K562 (cell line): ENCODE measurements at regions not wholly inside any gene's neighbourhood (a gene's known extent, or its start where the extent isn't known, plus 50 kb on each side); places are given as distances from the start of the nearest gene placed in this dataset.

ENCODE experiments used
- ATAC-seq: fragments of 200-7000 bp; cut with Tn5 transposase; 3 replicates; pipeline ENCODE4 v1.9.1; 2020; ENCODE audit warnings: moderate library complexity
- BruUV-seq: library from RNA; stranded (reverse); fragments of 400-500 nt; replicated peaks from 2 replicates; lab custom pipeline; 2021; lab: Mats Ljungman, UMichigan
- CTCF ChIA-PET: fragments of 300-600 bp; formaldehyde crosslinking; extraction: SDS; loops from one replicate; lab custom pipeline; 2021; ENCODE audit warnings: low intra/inter-chr PET ratio; lab: Yijun Ruan, JAX
- POLR2A ChIA-PET: fragments of 300-600, 350-650 bp; sonication (Branson Sonifier 250); formaldehyde crosslinking; extraction: SDS; loops from one replicate; lab custom pipeline; 2021; ENCODE audit warnings: antibody characterized with exemption, inconsistent platforms; lab: Yijun Ruan, JAX
- DNase-seq, 4 experiments: peaks; one replicate each; pipeline versions ENCODE4 v3.0.0 to v3.0.0-alpha.2; 2011 to 2018; ENCODE audit warnings: low spot score in 3 of 4, mixed read lengths in 3 of 4; ENCODE audit errors: extremely low read depth in 1 of 4
- FAIRE-seq: peaks from 2 replicates; lab custom pipeline; 2011; peaks lifted over from hg19 to GRCh38; lab: Jason Lieb, UNC
- H2AFZ ChIP-seq: 2 replicates; pipeline ENCODE4 v1.6.0; 2011; ENCODE audit warnings: low read depth, low read length, control low read depth, inconsistent platforms
- H3K27ac ChIP-seq: fragments of 200-600 bp; 3 replicates; pipeline ENCODE4 v1.8.0; 2011; ENCODE audit warnings: low read depth, mild to moderate bottlenecking, control low read depth, inconsistent platforms, low read length, moderate library complexity, mixed read lengths; ENCODE audit errors: extremely low read depth
- H3K27me3 ChIP-seq, 2 experiments: fragments of 300-600 bp in 1 of 2; 2 replicates in 1 of 2; 3 replicates in 1 of 2; pipeline versions ENCODE4 v1.6.0 to v1.8.0; 2011; ENCODE audit warnings: inconsistent platforms in 2 of 2, low read length in 2 of 2, mild to moderate bottlenecking in 1 of 2, mixed read lengths in 1 of 2, moderate library complexity in 1 of 2; ENCODE audit not compliant: control insufficient read depth in 2 of 2, insufficient read depth in 2 of 2
- H3K36me3 ChIP-seq: fragments of 300-600 bp; 3 replicates; pipeline ENCODE4 v1.8.0; 2011; ENCODE audit warnings: mild to moderate bottlenecking, low read length, inconsistent platforms; ENCODE audit not compliant: control insufficient read depth, insufficient read depth
- H3K4me1 ChIP-seq, 2 experiments: fragments of 200-600 bp in 1 of 2; replicated peaks in 1 of 2; 2 replicates in 1 of 2; 3 replicates in 1 of 2; pipeline versions ENCODE4 v1.5.1 to v1.8.0; 2011; ENCODE audit warnings: inconsistent platforms in 2 of 2, low read length in 2 of 2, mild to moderate bottlenecking in 1 of 2, mixed read lengths in 1 of 2, moderate library complexity in 1 of 2; ENCODE audit not compliant: control insufficient read depth in 2 of 2, insufficient read depth in 2 of 2
- H3K4me2 ChIP-seq: 2 replicates; pipeline ENCODE4 v1.6.1; 2011; ENCODE audit warnings: low read length, control low read depth, inconsistent platforms, mixed read lengths; ENCODE audit not compliant: insufficient read depth
- H3K4me3 ChIP-seq: fragments of 200-600 bp; sonication (generic), shearing (Covaris generic); 2 replicates; pipeline ENCODE4 v1.5.1; 2016; ENCODE audit warnings: control low read depth, inconsistent platforms
- H3K79me2 ChIP-seq: fragments of 200-600 bp; 3 replicates; pipeline ENCODE4 v1.8.0; 2011; ENCODE audit warnings: low read length, inconsistent platforms; ENCODE audit not compliant: control insufficient read depth, insufficient read depth
- H3K9ac ChIP-seq, 2 experiments: 2 replicates each; pipeline versions ENCODE4 v1.6.0 to v1.6.1; 2011; ENCODE audit warnings: low read depth in 2 of 2, low read length in 2 of 2, control low read depth in 1 of 2, inconsistent platforms in 1 of 2, mild to moderate bottlenecking in 1 of 2, mixed read lengths in 1 of 2; ENCODE audit not compliant: insufficient read depth in 1 of 2
- H3K9me1 ChIP-seq: one replicate; pipeline ENCODE4 v1.6.0; 2011; ENCODE audit warnings: inconsistent platforms, mild to moderate bottlenecking, low read length, moderate library complexity; ENCODE audit not compliant: control insufficient read depth, insufficient read depth
- H3K9me3 ChIP-seq: replicated peaks from 2 replicates; pipeline ENCODE4 v1.5.1; 2011; ENCODE audit warnings: low read depth, low read length, inconsistent platforms; ENCODE audit not compliant: control insufficient read depth, insufficient read depth
- H4K20me1 ChIP-seq: replicated peaks from 2 replicates; pipeline ENCODE4 v1.6.1; 2011; ENCODE audit warnings: low read length, inconsistent platforms, mixed read lengths; ENCODE audit not compliant: control insufficient read depth, insufficient read depth
- CBX1 ChIP-seq: sonication (generic); IDR thresholded peaks from 2 replicates; pipeline ENCODE4 v1.6.1; 2016; ENCODE audit warnings: antibody characterized with exemption, low read depth, mild to moderate bottlenecking
- CREM ChIP-seq: IDR thresholded peaks from 2 replicates; pipeline ENCODE4 v1.6.1; 2014; ENCODE audit warnings: antibody characterized with exemption, low read depth
- DIDO1 ChIP-seq: fragments of 450-650 bp; IDR thresholded peaks from 2 replicates; pipeline ENCODE4 v1.6.1; 2016; ENCODE audit warnings: low read depth, missing biosample characterization, missing genetic modification characterization
- JUNB ChIP-seq: fragments of 450-650 bp; formaldehyde crosslinking; conservative IDR thresholded peaks from 2 replicates; pipeline ENCODE4 v1.4.0; 2020; ENCODE audit warnings: mild to moderate bottlenecking
- KAT7 ChIP-seq: sonication (generic); formaldehyde crosslinking; IDR thresholded peaks from 2 replicates; pipeline ENCODE4 v1.8.0; 2022; ENCODE audit warnings: missing genetic modification reagents, mild to moderate bottlenecking, borderline replicate concordance
- NFATC3 ChIP-seq: fragments of 450-650 bp; IDR thresholded peaks from 2 replicates; pipeline ENCODE4 v1.6.1; 2017; ENCODE audit warnings: mild to moderate bottlenecking
- PHB ChIP-seq: fragments of 250-450 bp; sonication (Bioruptor Pico); IDR thresholded peaks from 2 replicates; pipeline ENCODE4 v1.5.0; 2021
- POLR3A ChIP-seq: IDR thresholded peaks from 2 replicates; pipeline ENCODE4 v1.6.1; 2011; ENCODE audit warnings: borderline replicate concordance, mild to moderate bottlenecking, moderate library complexity; ENCODE audit not compliant: insufficient read length, insufficient read depth; ENCODE audit errors: extremely low read depth
- RBM39 ChIP-seq: fragments of 200-400 bp; formaldehyde crosslinking; optimal IDR thresholded peaks from 2 replicates; pipeline ENCODE3; 2018; ENCODE audit warnings: low read depth, low read length
- THRAP3 ChIP-seq: fragments of 450-650 bp; IDR thresholded peaks from 2 replicates; pipeline ENCODE4 v1.6.1; 2016; ENCODE audit warnings: mild to moderate bottlenecking, inconsistent platforms, borderline replicate concordance
- ZNF133 ChIP-seq: fragments of 250-450 bp; sonication (Bioruptor Pico); IDR thresholded peaks from 2 replicates; pipeline ENCODE4 v1.4.0; 2020; ENCODE audit warnings: mild to moderate bottlenecking
- ZNF584 ChIP-seq: fragments of 200-800 bp; sonication (Bioruptor generic); IDR thresholded peaks from 2 replicates; pipeline ENCODE4 v1.6.1; 2016; ENCODE audit warnings: low read depth, mild to moderate bottlenecking, missing genetic modification characterization, missing compliant biosample characterization
- ZNF76 ChIP-seq: fragments of 250-450 bp; sonication (Bioruptor Pico); IDR thresholded peaks from 2 replicates; pipeline ENCODE4 v1.4.0; 2020; ENCODE audit warnings: mild to moderate bottlenecking, moderate library complexity, borderline replicate concordance
- whole genome bisulfite sequencing: fragments of 100-300 bp; shearing (Covaris generic); methylation state at CpG from one replicate; pipeline ENCODE4 v1.1.6; 2016; ENCODE audit warnings: low coverage, mixed read lengths; ENCODE audit not compliant: insufficient coverage; ENCODE audit errors: missing lambda C conversion rate; 5-methylcytosine and 5-hydroxymethylcytosine counted together
- in situ Hi-C: fragments of 300-500 bp; cut with MboI; formaldehyde crosslinking; loops from 4 replicates; pipeline ENCODE4 v1.15.0; 2018; ENCODE audit warnings: inconsistent platforms, mixed read lengths
- intact Hi-C: fragments of 100-400 bp; cut with micrococcal nuclease; formaldehyde crosslinking; loops from 2 replicates; pipeline ENCODE4 v1.14.2; 2022
- TF ChIP-seq, protein P1 (sequence below): fragments of 250-450 bp; sonication (Bioruptor Pico); IDR thresholded peaks from 2 replicates; pipeline ENCODE4 v1.8.0; 2021; ENCODE audit warnings: mild to moderate bottlenecking, moderate library complexity
- TF ChIP-seq, protein P2 (sequence below): fragments of 450-650 bp; IDR thresholded peaks from 2 replicates; pipeline ENCODE4 v1.6.1; 2016; ENCODE audit warnings: borderline replicate concordance
- TF ChIP-seq, protein P3 (sequence below): fragments of 450-650 bp; formaldehyde crosslinking; IDR thresholded peaks from 2 replicates; pipeline ENCODE4 v1.4.0; 2020; ENCODE audit warnings: mild to moderate bottlenecking, mixed read lengths
- TF ChIP-seq, protein P4 (sequence below): sonication (generic); formaldehyde crosslinking; IDR thresholded peaks from 2 replicates; pipeline ENCODE4 v1.8.0; 2022; ENCODE audit warnings: missing genetic modification reagents, mild to moderate bottlenecking, moderate library complexity, borderline replicate concordance

DNA sequence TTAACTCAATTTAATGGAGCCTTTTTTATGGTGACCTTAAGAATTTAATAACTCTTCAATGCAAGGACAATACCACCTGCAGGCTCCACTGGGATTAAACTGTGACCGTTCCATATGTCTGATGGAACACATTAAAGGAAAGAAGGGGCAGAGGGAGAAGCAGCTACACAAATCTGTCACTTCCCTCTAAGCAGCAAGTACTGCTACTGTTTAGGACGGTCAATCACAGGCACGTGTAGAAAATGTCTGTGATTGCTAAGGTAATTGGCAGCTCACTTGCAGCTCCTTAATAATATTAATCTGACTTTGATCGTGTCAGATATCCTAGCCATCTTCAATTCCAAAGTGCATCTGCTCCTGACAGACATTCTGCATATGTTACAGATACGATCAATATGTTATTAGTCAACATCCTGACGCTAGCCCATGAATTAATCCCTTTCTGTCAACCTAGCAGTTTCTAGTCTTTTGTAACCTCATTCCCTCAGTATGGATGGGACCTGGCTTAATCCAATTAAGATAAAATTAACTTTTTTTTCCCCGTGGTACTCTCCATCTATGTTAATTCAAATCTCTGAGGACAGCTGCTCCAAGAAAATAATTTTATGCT is 1012.4 kb downstream of the AMY1C start (continued):
- TF ChIP-seq, protein P1, sequence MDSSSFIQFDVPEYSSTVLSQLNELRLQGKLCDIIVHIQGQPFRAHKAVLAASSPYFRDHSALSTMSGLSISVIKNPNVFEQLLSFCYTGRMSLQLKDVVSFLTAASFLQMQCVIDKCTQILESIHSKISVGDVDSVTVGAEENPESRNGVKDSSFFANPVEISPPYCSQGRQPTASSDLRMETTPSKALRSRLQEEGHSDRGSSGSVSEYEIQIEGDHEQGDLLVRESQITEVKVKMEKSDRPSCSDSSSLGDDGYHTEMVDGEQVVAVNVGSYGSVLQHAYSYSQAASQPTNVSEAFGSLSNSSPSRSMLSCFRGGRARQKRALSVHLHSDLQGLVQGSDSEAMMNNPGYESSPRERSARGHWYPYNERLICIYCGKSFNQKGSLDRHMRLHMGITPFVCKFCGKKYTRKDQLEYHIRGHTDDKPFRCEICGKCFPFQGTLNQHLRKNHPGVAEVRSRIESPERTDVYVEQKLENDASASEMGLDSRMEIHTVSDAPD (CRISPR knock-in tag), result no peak
- TF ChIP-seq KAT7 (CRISPR knock-in tag) (no peak), RBM39 (no peak)
- TF ChIP-seq, all 486 proteins: peak for 0

DNA sequence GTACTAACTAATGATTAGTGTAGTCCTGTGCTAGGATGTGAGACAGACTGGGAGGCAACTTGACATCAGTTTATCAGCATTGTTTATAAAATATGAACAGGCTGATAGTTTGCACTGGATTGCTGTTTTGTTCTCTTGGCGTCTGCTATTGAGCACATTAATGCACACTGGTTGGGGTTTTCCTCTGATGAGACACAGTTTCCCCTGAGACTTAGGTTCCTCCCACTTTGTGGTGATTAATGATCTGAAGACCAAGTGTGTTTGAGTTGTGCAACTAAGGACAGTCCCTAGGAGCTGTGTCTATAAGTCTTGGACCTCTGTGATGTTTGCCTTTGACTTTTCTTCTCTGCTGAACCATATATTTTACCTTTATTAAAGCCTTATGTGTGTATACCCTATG is 1015.4 kb downstream of the AMY1C start:
- Histone ChIP-seq H2AFZ (no peak overlapping the region), H3K9ac (no peak overlapping the region), H3K27me3 (no peaks in the 10 kb centered on the region), H3K4me3 (no peak overlapping the region), H3K9me1 (no peaks in the 10 kb centered on the region), H4K20me1 (no peaks in the 10 kb centered on the region), H3K36me3 (no peaks in the 10 kb centered on the region), H3K4me2 (no peak overlapping the region), H3K27ac (no peak overlapping the region), H3K4me1 (no peaks in the 10 kb centered on the region), H3K79me2 (no peaks in the 10 kb centered on the region), H3K9me3 (no peaks in the 10 kb centered on the region)
- no peak for FAIRE-seq
- in situ Hi-C loops (no loop called here), intact Hi-C loops (no loop called here)
- ChIA-PET CTCF (no interaction called here), POLR2A (no interaction called here)
- WGBS, result 0% methylated on average over 1 of the region's 1 CpG
- no peak for ATAC-seq
- no TSS peak for BruUV-seq
- no peak for DNase-seq
- no peak for TF ChIP-seq THRAP3
- no peak for TF ChIP-seq JUNB (CRISPR knock-in tag)
- TF ChIP-seq DIDO1, result no peak
- TF ChIP-seq POLR3A, result no peak
- no peak for TF ChIP-seq NFATC3
- no peak for TF ChIP-seq PHB (CRISPR knock-in tag)
- TF ChIP-seq, protein P2, sequence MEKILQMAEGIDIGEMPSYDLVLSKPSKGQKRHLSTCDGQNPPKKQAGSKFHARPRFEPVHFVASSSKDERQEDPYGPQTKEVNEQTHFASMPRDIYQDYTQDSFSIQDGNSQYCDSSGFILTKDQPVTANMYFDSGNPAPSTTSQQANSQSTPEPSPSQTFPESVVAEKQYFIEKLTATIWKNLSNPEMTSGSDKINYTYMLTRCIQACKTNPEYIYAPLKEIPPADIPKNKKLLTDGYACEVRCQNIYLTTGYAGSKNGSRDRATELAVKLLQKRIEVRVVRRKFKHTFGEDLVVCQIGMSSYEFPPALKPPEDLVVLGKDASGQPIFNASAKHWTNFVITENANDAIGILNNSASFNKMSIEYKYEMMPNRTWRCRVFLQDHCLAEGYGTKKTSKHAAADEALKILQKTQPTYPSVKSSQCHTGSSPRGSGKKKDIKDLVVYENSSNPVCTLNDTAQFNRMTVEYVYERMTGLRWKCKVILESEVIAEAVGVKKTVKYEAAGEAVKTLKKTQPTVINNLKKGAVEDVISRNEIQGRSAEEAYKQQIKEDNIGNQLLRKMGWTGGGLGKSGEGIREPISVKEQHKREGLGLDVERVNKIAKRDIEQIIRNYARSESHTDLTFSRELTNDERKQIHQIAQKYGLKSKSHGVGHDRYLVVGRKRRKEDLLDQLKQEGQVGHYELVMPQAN, result no peak
- TF ChIP-seq ZNF584 (CRISPR knock-in tag), result no peak
- no peak for TF ChIP-seq ZNF133 (CRISPR knock-in tag)
- TF ChIP-seq ZNF76 (CRISPR knock-in tag), result no peak
- TF ChIP-seq CBX1, result no peak
- TF ChIP-seq, protein P3, sequence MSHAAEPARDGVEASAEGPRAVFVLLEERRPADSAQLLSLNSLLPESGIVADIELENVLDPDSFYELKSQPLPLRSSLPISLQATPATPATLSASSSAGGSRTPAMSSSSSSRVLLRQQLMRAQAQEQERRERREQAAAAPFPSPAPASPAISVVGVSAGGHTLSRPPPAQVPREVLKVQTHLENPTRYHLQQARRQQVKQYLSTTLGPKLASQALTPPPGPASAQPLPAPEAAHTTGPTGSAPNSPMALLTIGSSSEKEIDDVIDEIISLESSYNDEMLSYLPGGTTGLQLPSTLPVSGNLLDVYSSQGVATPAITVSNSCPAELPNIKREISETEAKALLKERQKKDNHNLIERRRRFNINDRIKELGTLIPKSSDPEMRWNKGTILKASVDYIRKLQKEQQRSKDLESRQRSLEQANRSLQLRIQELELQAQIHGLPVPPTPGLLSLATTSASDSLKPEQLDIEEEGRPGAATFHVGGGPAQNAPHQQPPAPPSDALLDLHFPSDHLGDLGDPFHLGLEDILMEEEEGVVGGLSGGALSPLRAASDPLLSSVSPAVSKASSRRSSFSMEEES (CRISPR knock-in tag), result no peak
- no peak for TF ChIP-seq CREM
- TF ChIP-seq, protein P4, sequence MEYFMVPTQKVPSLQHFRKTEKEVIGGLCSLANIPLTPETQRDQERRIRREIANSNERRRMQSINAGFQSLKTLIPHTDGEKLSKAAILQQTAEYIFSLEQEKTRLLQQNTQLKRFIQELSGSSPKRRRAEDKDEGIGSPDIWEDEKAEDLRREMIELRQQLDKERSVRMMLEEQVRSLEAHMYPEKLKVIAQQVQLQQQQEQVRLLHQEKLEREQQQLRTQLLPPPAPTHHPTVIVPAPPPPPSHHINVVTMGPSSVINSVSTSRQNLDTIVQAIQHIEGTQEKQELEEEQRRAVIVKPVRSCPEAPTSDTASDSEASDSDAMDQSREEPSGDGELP (CRISPR knock-in tag), result no peak
